H1 (cell line): ENCODE measurements at regions not wholly inside any gene's neighbourhood (a gene's known extent, or its start where the extent isn't known, plus 50 kb on each side); places are given as distances from the start of the nearest gene placed in this dataset.

Experiments used
- CTCF ChIA-PET: fragments of 300-600 bp; sonication (Branson Sonifier 250); formaldehyde crosslinking; loops from one replicate; lab custom pipeline; 2021; ENCODE audit not compliant: partially characterized antibody; lab: Charles Lee
- POLR2A ChIA-PET: fragments of 300-600 bp; sonication (Branson Sonifier 250); formaldehyde crosslinking; loops from one replicate; lab custom pipeline; 2021; ENCODE audit warnings: inconsistent platforms; ENCODE audit not compliant: partially characterized antibody; lab: Charles Lee
- DNase-seq, 2 experiments: peaks; one replicate each; pipeline versions ENCODE4 v3.0.0 to v3.0.0-alpha.2; 2010 to 2022; ENCODE audit warnings: low spot score in 2 of 2, low read depth in 1 of 2, mixed read lengths in 1 of 2
- FAIRE-seq: peaks from 2 replicates; lab custom pipeline; 2011; peaks lifted over from hg19 to GRCh38; lab: Jason Lieb, UNC
- H2AFZ ChIP-seq: 2 replicates; pipeline ENCODE4 v1.8.1; 2012; ENCODE audit warnings: low read length, inconsistent platforms
- H2AK5ac ChIP-seq: 2 replicates; pipeline ENCODE4 v1.6.1; 2013; ENCODE audit warnings: low read depth, low read length
- H2BK120ac ChIP-seq: replicated peaks from 2 replicates; pipeline ENCODE3; 2013; ENCODE audit warnings: low read depth, low read length, inconsistent platforms
- H2BK12ac ChIP-seq: 2 replicates; pipeline ENCODE4 v1.6.1; 2013; ENCODE audit warnings: low read depth, low read length
- H2BK15ac ChIP-seq: 2 replicates; pipeline ENCODE4 v1.6.1; 2013; ENCODE audit warnings: low read length
- H2BK20ac ChIP-seq: 2 replicates; pipeline ENCODE4 v1.6.1; 2013; ENCODE audit warnings: low read length
- H2BK5ac ChIP-seq: 2 replicates; pipeline ENCODE4 v1.6.1; 2013; ENCODE audit warnings: low read depth, low read length
- H3K14ac ChIP-seq: 2 replicates; pipeline ENCODE4 v1.6.1; 2013; ENCODE audit warnings: inconsistent platforms; ENCODE audit not compliant: insufficient read length
- H3K18ac ChIP-seq: 2 replicates; pipeline ENCODE4 v1.6.1; 2013; ENCODE audit warnings: low read length; ENCODE audit errors: extremely low read depth
- H3K23ac ChIP-seq: 2 replicates; pipeline ENCODE4 v1.6.1; 2013; ENCODE audit warnings: inconsistent platforms; ENCODE audit not compliant: insufficient read length
- H3K23me2 ChIP-seq: 2 replicates; pipeline ENCODE4 v1.6.1; 2013; ENCODE audit warnings: low read depth, low read length
- H3K27ac ChIP-seq: 2 replicates; pipeline ENCODE4 v1.6.1; 2011; ENCODE audit warnings: low read depth, low read length, inconsistent platforms
- H3K27me3 ChIP-seq, 4 experiments: replicated peaks in 1 of 4; 1 replicate in 1 of 4; 2 replicates in 3 of 4; pipeline versions ENCODE4 v1.6.1 to v1.8.1; 2011 to 2013; ENCODE audit warnings: low read length in 3 of 4, mild to moderate bottlenecking in 3 of 4, inconsistent platforms in 2 of 4, mixed read lengths in 2 of 4, moderate library complexity in 1 of 4; ENCODE audit not compliant: control insufficient read depth in 3 of 4, insufficient read depth in 3 of 4; ENCODE audit errors: extremely low read depth in 1 of 4
- H3K36me3 ChIP-seq, 4 experiments: 2 replicates each; pipeline versions ENCODE4 v1.6.1 to v1.8.1; 2011 to 2013; ENCODE audit warnings: mild to moderate bottlenecking in 4 of 4, low read length in 3 of 4, moderate library complexity in 2 of 4, control low read depth in 1 of 4, inconsistent platforms in 1 of 4; ENCODE audit not compliant: insufficient read depth in 4 of 4, control insufficient read depth in 2 of 4
- H3K4ac ChIP-seq: replicated peaks from 2 replicates; pipeline ENCODE3; 2013; ENCODE audit warnings: low read length, low read depth, mixed read lengths, inconsistent platforms; ENCODE audit not compliant: insufficient read length
- H3K4me1 ChIP-seq, 4 experiments: replicated peaks in 1 of 4; 1 replicate in 1 of 4; 2 replicates in 3 of 4; pipeline versions ENCODE4 v1.6.1 to v1.8.1; 2011 to 2013; ENCODE audit warnings: low read length in 3 of 4, inconsistent platforms in 2 of 4, mixed read lengths in 1 of 4; ENCODE audit not compliant: insufficient read depth in 4 of 4, control insufficient read depth in 3 of 4
- H3K4me2 ChIP-seq, 2 experiments: 2 replicates each; pipeline versions ENCODE4 v1.6.1 to v1.8.1; 2011 to 2013; ENCODE audit warnings: low read depth in 2 of 2, low read length in 2 of 2, control low read depth in 1 of 2, inconsistent platforms in 1 of 2, mild to moderate bottlenecking in 1 of 2; ENCODE audit not compliant: insufficient read depth in 1 of 2
- H3K4me3 ChIP-seq, 4 experiments: fragments of 200-600, 300-600 bp in 1 of 4; sonication (generic), shearing (Covaris generic), sonication (Bioruptor Twin) in 1 of 4; 2 replicates each; pipeline versions ENCODE4 v1.5.1 to v1.8.1; 2011 to 2016; ENCODE audit warnings: low read length in 4 of 4, low read depth in 3 of 4, control low read depth in 2 of 4, inconsistent platforms in 2 of 4, mild to moderate bottlenecking in 2 of 4, mixed read lengths in 1 of 4, moderate library complexity in 1 of 4; ENCODE audit not compliant: insufficient read depth in 2 of 4; ENCODE audit errors: extremely low read depth in 1 of 4
- H3K56ac ChIP-seq: replicated peaks from 2 replicates; pipeline ENCODE3; 2013; ENCODE audit warnings: low read depth, mild to moderate bottlenecking, mixed read lengths, low read length, inconsistent platforms; ENCODE audit not compliant: insufficient read length
- H3K79me1 ChIP-seq: 2 replicates; pipeline ENCODE4 v1.6.1; 2013; ENCODE audit warnings: low read depth, low read length, control low read depth
- H3K79me2 ChIP-seq, 2 experiments: 2 replicates each; pipeline versions ENCODE4 v1.6.1 to v1.8.1; 2012 to 2013; ENCODE audit warnings: low read length in 2 of 2, mild to moderate bottlenecking in 2 of 2, inconsistent platforms in 1 of 2; ENCODE audit not compliant: insufficient read depth in 2 of 2, control insufficient read depth in 1 of 2
- H3K9ac ChIP-seq, 4 experiments: replicated peaks in 1 of 4; 1 replicate in 1 of 4; 2 replicates in 3 of 4; pipeline versions ENCODE4 v1.6.1 to v1.8.1; 2011 to 2013; ENCODE audit warnings: low read depth in 3 of 4, low read length in 3 of 4, control low read depth in 2 of 4, mild to moderate bottlenecking in 2 of 4, moderate library complexity in 2 of 4, inconsistent platforms in 1 of 4; ENCODE audit errors: extremely low read depth in 1 of 4
- H3K9me3 ChIP-seq, 2 experiments: 2 replicates each; pipeline versions ENCODE4 v1.6.1 to v1.8.1; 2012 to 2013; ENCODE audit warnings: mild to moderate bottlenecking in 2 of 2, moderate library complexity in 2 of 2, control low read depth in 1 of 2, inconsistent platforms in 1 of 2, low read depth in 1 of 2, low read length in 1 of 2, mixed read lengths in 1 of 2; ENCODE audit not compliant: insufficient read depth in 2 of 2
- H4K20me1 ChIP-seq, 2 experiments: replicated peaks in 1 of 2; 2 replicates each; pipeline versions ENCODE3 to v1.8.1; 2011 to 2013; ENCODE audit warnings: inconsistent platforms in 2 of 2, low read length in 2 of 2, mild to moderate bottlenecking in 1 of 2; ENCODE audit not compliant: insufficient read depth in 2 of 2, control insufficient read depth in 1 of 2
- H4K5ac ChIP-seq: 2 replicates; pipeline ENCODE4 v1.6.1; 2013; ENCODE audit warnings: low read length, low read depth, mixed read lengths, inconsistent platforms; ENCODE audit not compliant: insufficient read length
- H4K8ac ChIP-seq: 2 replicates; pipeline ENCODE4 v1.8.0; 2013; ENCODE audit warnings: mild to moderate bottlenecking, moderate library complexity, low read length, inconsistent platforms; ENCODE audit not compliant: insufficient read depth; ENCODE audit errors: extremely low read depth
- H4K91ac ChIP-seq: replicated peaks from 2 replicates; pipeline ENCODE3; 2013; ENCODE audit warnings: low read length, mixed read lengths, inconsistent platforms; ENCODE audit not compliant: insufficient read length
- CHD2 ChIP-seq: IDR thresholded peaks from 2 replicates; pipeline ENCODE4 v1.6.1; 2012; ENCODE audit warnings: low read length, improper control_type of control experiment
- CREB1 ChIP-seq: IDR thresholded peaks from 2 replicates; pipeline ENCODE4 v1.6.1; 2012; ENCODE audit warnings: inconsistent platforms
- EGR1 ChIP-seq: IDR thresholded peaks from 2 replicates; pipeline ENCODE4 v1.6.1; 2011; ENCODE audit warnings: low read depth, low read length, borderline replicate concordance
- KDM1A ChIP-seq: fragments of 200-600, 300-600 bp; sonication (generic); IDR thresholded peaks from 2 replicates; pipeline ENCODE4 v1.7.1; 2016; ENCODE audit warnings: mild to moderate bottlenecking, low read length, borderline replicate concordance
- POLR2A ChIP-seq, 2 experiments: IDR thresholded peaks; 1 replicate in 1 of 2; 2 replicates in 1 of 2; pipeline ENCODE4 v1.6.1; 2011; ENCODE audit warnings: low read depth in 2 of 2, low read length in 2 of 2, mild to moderate bottlenecking in 2 of 2; ENCODE audit errors: control extremely low read depth in 1 of 2
- POLR2AphosphoS5 ChIP-seq: IDR thresholded peaks from 2 replicates; pipeline ENCODE4 v1.6.1; 2011; ENCODE audit warnings: low read depth, low read length
- RAD21 ChIP-seq, 2 experiments: IDR thresholded peaks in 1 of 2; conservative IDR thresholded peaks in 1 of 2; 2 replicates each; pipeline ENCODE4 v1.6.1; 2011; ENCODE audit warnings: low read depth in 2 of 2, low read length in 2 of 2, improper control_type of control experiment in 1 of 2, inconsistent platforms in 1 of 2, mild to moderate bottlenecking in 1 of 2, moderate library complexity in 1 of 2
- SIX5 ChIP-seq: IDR thresholded peaks from 2 replicates; pipeline ENCODE4 v1.6.1; 2011; ENCODE audit warnings: mild to moderate bottlenecking, low read depth, low read length
- SRF ChIP-seq: IDR thresholded peaks from 2 replicates; pipeline ENCODE4 v1.6.1; 2011; ENCODE audit warnings: mild to moderate bottlenecking, low read depth, low read length, moderate library complexity
- TAF7 ChIP-seq: optimal IDR thresholded peaks from 2 replicates; pipeline ENCODE3; 2011; ENCODE audit warnings: low read depth, mild to moderate bottlenecking, inconsistent platforms, low read length, moderate library complexity, borderline replicate concordance
- TEAD4 ChIP-seq: IDR thresholded peaks from 2 replicates; pipeline ENCODE4 v1.6.1; 2012; ENCODE audit warnings: low read depth, low read length, inconsistent platforms, mixed read lengths
- WGBS, 2 experiments: shearing (Covaris generic) in 1 of 2; methylation state at CpG; one replicate each; pipeline versions ENCODE4 v1.1.6 to v1.1.7; 2013 to 2015; ENCODE audit warnings: low lambda C conversion rate in 2 of 2, mixed read lengths in 2 of 2, inconsistent platforms in 1 of 2, low coverage in 1 of 2, missing lambda C conversion rate in 1 of 2; ENCODE audit not compliant: insufficient replicate concordance in 2 of 2, insufficient coverage in 1 of 2, insufficient read length in 1 of 2; ENCODE audit errors: extremely low coverage in 1 of 2, missing lambda C conversion rate in 1 of 2; 5-methylcytosine and 5-hydroxymethylcytosine counted together
- TF ChIP-seq, protein P1 (sequence below), 3 experiments: IDR thresholded peaks; 1 replicate in 2 of 3; 2 replicates in 1 of 3; pipeline versions ENCODE4 v1.5.1 to v1.6.1; 2011; ENCODE audit warnings: low read length in 3 of 3, mild to moderate bottlenecking in 3 of 3, inconsistent platforms in 2 of 3, low read depth in 1 of 3, moderate library complexity in 1 of 3; ENCODE audit not compliant: insufficient read depth in 1 of 3; ENCODE audit errors: control extremely low read depth in 1 of 3

DNA sequence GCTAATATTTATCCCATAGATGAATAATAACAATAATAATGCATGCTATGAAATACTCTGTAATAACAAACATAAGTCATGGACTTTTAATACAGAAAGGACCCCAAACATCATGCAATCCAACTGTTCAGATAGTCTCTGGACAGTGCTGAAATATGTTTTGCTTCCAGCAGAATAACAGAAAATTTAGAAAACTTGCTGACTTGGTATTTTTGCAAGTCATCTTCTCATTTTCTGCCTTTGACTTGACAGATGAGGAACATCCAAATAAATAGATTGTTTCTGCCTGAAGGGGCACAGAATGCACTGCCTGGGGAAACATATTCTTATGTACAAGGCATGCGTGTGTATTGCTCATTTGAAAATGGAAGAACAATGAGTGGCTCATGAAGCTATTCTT lies 442.4 kb upstream of the GRM7 start:
- no peaks in the 10 kb centered on the region for H3K27me3 ChIP-seq
- 92% methylated on average over 1 of the region's 1 CpG; no CpG with 5 or more reads in 1 of the 2 experiments for WGBS, 2 experiments
- FAIRE-seq: no peak
- CTCF ChIA-PET: interaction anchor here (0.5 to 1.8 kb wide), 2 partner anchors 25 to 874 kb away, joined by 4 read pairs; no protein-coding TSS in a partner anchor
- no peaks in the 10 kb centered on the region for H3K36me3 ChIP-seq
- H3K56ac ChIP-seq: no peak overlapping the region
- H3K4me1 ChIP-seq: peaks cover 0 to 4% (median 0%) of the 10 kb centered on the region in 4 experiments; a peak in 1 of 7 replicates
- H2BK120ac ChIP-seq: no peak overlapping the region
- H3K79me2 ChIP-seq: no peaks in the 10 kb centered on the region
- TF ChIP-seq CHD2 (no peak), RAD21 (IDR thresholded peaks at IDR 0.05 in 1 of 2, conservative IDR thresholded peaks at IDR 0.05 in 1 of 2; ENCODE audit: low read depth in 2 of 2, low read length in 2 of 2) (no peak), TAF7 (no peak), POLR2AphosphoS5 (no peak), TEAD4 (no peak), KDM1A (no peak), CREB1 (no peak), SIX5 (no peak), EGR1 (no peak), POLR2A (IDR thresholded peaks at IDR 0.05; ENCODE audit: control extremely low read depth in 1 of 2, low read depth in 2 of 2, low read length in 2 of 2) (no peak), SRF (no peak)
- TF ChIP-seq, protein P1, sequence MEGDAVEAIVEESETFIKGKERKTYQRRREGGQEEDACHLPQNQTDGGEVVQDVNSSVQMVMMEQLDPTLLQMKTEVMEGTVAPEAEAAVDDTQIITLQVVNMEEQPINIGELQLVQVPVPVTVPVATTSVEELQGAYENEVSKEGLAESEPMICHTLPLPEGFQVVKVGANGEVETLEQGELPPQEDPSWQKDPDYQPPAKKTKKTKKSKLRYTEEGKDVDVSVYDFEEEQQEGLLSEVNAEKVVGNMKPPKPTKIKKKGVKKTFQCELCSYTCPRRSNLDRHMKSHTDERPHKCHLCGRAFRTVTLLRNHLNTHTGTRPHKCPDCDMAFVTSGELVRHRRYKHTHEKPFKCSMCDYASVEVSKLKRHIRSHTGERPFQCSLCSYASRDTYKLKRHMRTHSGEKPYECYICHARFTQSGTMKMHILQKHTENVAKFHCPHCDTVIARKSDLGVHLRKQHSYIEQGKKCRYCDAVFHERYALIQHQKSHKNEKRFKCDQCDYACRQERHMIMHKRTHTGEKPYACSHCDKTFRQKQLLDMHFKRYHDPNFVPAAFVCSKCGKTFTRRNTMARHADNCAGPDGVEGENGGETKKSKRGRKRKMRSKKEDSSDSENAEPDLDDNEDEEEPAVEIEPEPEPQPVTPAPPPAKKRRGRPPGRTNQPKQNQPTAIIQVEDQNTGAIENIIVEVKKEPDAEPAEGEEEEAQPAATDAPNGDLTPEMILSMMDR (IDR thresholded peaks at IDR 0.05; ENCODE audit: control extremely low read depth in 1 of 3, insufficient read depth in 1 of 3, low read depth in 1 of 3, low read length in 3 of 3): no peak
- no peak overlapping the region for H3K23ac ChIP-seq
- H2AK5ac ChIP-seq: no peak overlapping the region
- no peak overlapping the region for H3K9ac ChIP-seq
- H3K4me2 ChIP-seq: no peak overlapping the region
- H3K14ac ChIP-seq: no peak overlapping the region
- H2BK20ac ChIP-seq: no peak overlapping the region
- no peak overlapping the region for H3K4ac ChIP-seq
- no peak overlapping the region for H3K4me3 ChIP-seq
- H3K79me1 ChIP-seq: no peaks in the 10 kb centered on the region
- H2BK5ac ChIP-seq: no peak overlapping the region
- H4K20me1 ChIP-seq: no peaks in the 10 kb centered on the region
- DNase-seq: no peak
- H3K23me2 ChIP-seq: no peaks in the 10 kb centered on the region
- no peak overlapping the region for H3K18ac ChIP-seq
- H2BK15ac ChIP-seq: no peak overlapping the region
- no peak overlapping the region for H3K27ac ChIP-seq
- no peak overlapping the region for H2AFZ ChIP-seq
- H4K8ac ChIP-seq: no peak overlapping the region
- no peak overlapping the region for H4K91ac ChIP-seq
- H3K9me3 ChIP-seq: 0 out of 4 replicates have a peak, but pooled peaks cover 2 to 4% of the 10 kb centered on the region in 2 experiments
- H4K5ac ChIP-seq: no peak overlapping the region
- POLR2A ChIA-PET: no interaction called here
- no peak overlapping the region for H2BK12ac ChIP-seq
